GM18867 (cell line): ENCODE measurements at regions not wholly inside any gene's neighbourhood (a gene's known extent, or its start where the extent isn't known, plus 50 kb on each side); places are given as distances from the start of the nearest gene placed in this dataset.

ENCODE experiments used
- ATAC-seq: cut with Tn5 transposase; IDR thresholded peaks from one replicate; pipeline ENCODE4 v1.9.1; 2021; ENCODE audit warnings: mild to moderate bottlenecking, moderate library complexity; ENCODE audit not compliant: unreplicated experiment

DNA sequence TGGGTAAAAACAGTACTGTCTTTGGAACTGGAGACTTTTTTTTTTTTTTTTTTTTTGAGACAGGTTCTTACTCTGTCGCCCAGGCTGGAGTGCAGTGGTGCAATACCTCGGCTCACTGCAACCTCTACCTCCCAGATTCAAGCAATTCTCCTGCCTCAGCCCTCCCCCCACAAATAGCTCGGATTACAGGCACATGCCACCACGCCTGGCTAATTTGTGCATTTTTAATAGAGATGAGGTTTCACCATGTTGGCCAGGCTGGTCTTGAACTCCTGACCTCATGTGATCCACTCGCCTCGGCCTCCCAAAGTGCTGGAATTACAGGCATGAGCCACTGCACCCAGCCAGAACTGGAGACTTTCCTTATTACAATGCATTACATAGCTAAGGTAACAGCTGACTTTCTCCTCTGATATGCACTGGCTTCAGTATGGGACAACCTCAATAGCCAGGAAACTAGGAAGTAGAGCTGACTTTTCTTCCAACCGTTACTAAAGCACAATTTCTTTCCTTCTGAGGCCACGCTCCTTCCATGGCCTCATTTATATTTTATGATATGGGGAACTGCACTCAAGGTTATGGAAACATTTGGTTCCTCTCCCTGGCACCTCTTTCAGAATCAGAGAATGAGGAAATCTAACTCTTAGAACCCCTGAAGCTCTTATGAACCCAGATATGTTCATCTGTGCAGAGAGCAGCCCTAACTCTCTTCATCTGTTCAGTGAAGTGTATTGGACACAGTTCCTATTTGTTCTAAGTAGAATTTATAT is 53.5 kb upstream of the FAM9B start:
- ATAC-seq: no peak

DNA sequence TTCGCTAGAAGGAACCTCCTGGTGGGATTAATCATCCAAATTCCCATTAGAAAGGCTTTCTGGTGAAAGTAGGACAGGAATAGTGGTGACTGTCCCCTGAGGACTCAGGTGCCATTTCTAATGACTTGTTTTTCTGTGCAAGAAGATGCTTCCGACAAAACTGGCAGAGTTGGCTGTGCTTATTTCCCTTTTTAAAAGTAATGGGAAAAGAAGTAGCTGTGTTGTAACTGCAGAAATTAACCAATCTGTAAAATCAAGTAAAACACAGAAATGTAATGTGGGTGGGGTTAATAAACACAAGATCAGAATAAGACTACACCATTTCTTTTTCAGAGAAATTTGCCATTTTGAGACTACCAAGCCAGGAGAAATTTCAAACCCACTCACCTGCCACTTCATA is 55.0 kb upstream of the FAM9B start:
- ATAC-seq: no peak

DNA sequence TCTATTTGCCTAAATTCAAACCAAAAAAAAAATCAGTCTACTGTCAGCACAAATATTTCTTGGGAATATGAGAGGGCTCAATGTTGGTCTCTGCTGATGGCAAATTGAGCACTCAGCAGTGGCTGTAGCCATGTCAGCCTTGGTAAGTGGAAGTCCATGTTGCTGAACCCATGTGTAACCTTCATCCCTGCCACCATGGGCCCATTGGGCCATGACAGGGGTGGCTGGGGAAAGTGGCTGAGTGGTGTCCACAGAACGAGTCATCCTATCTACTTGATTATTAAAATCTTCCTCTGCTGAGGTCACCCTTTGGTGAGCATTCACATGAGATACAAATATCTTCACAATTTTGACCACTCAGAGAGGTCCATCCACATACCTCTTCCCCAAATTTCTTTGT is 56.8 kb upstream of the FAM9B start:
- ATAC-seq: no peak

DNA sequence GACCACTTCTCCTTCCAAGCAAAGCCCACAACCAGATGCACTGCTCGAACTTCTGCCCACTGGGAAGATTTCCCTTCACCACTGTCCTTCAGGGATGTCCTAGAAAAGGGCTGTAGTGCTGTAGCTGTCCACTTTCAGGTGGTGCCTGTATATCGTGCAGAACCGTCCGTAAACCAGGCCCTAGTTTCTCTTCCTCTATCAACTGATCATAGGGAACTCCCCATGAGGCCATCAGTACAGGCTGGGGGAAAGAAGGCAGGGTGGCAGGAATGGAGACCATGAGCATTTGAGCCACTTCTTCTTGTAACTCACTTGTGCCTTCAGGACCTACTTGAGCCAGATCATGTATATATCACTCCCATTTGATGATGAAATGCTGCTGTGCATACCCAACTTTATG is 57.3 kb upstream of the FAM9B start:
- no peak for ATAC-seq

DNA sequence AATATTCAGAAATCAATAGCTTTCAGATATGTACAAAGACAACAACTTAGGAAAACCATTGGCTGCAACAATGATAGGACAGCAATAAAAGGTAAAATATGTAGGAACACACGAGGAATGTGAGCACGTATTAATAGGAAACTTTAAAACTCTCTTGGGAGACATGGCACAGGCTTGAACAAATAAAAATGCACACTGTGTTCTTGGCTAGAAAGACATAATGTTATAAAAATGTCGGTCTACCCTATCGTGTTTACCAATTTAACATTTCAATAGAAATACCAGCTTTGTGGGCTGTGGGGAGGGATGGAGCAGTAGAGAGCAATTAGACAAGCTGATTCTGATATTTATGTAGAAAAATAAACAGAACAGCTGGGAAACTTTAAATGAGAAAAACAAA is 69.0 kb upstream of the FAM9B start:
- ATAC-seq: no peak

DNA sequence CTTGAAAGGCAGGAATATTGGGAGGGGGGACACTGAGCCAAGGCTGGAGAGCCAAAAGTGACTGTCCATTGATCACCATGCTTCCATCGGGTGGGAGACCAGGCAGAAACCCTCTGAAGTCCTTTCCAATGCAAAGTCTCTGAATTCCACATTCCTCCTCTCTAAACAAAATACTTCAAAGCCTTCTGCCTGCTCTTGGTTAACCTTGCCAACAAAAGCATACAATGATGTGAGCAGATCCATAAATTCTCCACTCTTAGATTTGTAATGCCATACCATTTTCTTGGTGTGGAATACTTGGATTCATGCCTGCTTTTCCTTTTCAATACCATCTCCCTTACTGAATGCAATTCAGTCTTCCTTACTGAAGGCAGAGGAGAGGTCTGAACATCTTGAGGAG is 74.1 kb upstream of the FAM9B start:
- no peak for ATAC-seq

DNA sequence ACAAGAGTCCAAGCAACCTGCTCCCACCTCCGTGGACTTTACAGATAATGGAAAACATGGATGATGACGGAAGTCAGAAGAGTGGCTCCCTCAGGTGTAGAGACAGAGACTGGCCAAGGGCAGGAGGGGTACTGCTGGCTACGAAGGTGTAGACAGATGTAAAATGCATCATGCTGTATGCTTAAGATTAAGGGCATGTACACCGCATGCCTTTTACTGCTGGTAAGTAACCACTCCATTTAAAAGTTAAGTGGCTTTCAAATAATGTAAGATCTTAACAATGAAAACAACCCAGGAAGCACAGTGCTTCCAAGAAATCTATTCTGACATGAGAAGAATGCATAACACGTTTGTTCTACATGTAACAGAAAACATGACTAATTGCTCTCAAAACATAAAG is 76.9 kb upstream of the FAM9B start:
- no peak for ATAC-seq

DNA sequence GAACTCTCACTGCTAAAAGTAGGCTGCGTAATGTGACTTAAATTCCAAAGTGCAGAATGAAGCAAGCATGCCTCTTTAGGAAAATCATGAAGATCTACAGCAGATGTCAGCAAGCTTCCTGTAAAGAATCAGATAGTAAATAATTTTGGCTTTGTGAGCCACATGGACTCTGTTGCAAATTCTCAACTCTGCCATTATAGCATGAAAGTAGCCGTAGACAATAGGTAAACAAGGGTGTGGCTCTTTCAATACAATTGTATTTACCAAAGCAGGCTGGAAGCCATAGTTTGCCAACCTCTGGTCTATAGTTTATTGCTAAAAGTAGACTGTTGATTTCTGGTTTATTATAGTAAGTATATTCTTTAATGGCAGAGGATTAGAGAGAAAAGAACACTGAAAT is 80.3 kb upstream of the FAM9B start:
- no peak for ATAC-seq

DNA sequence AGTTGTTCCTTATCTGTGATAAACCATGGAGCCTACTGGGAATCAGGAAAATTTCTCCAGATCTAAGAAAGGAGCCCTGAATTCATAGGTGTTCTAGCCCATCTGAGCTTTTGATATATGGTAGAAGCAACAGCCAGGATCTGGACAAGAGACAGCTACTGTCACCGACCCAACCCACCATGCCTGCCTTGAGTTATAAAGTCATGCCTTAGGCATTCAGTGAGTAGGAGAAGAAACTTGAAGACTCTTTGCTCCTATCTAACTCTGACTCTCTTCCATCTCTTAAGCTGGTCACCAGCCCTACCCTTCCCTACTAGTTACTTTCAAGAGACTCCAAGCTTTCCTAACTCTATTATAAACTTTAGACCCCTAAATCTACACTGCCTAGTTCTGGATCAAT is 83.9 kb upstream of the FAM9B start:
- no peak for ATAC-seq

DNA sequence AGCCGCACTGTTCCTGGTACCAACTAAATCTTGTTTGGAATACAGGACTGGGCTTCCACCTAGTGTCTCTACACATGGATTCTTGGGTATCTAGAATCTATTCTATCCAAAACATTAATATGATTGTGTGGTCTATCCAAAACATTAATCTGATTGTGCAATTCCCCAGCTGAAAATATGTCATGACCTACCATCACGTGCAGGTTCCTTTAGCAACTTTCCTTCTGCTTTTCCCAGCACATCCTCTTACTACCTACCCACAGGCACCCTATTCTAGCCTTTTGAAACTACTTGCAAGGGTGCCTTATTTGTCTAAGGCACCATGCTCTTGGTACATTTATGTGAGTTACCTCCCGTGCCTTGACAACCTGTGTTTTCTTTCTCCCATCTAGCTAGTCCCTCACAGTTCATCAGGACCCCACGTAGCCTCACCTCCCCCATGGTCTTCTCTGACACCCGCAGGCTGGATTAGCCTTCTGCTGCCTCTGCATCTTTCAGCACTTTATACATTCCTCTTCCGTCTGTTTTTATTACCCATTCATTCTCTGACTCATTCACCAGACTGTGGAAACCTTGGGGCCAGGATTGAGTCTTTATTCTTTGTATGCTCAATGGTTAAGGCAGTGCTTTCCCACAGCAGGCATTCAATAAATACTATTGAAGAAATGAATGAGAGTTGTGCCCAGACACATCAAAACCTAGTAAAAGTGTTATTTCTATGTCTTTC is 88.8 kb upstream of the FAM9B start:
- ATAC-seq: no peak

DNA sequence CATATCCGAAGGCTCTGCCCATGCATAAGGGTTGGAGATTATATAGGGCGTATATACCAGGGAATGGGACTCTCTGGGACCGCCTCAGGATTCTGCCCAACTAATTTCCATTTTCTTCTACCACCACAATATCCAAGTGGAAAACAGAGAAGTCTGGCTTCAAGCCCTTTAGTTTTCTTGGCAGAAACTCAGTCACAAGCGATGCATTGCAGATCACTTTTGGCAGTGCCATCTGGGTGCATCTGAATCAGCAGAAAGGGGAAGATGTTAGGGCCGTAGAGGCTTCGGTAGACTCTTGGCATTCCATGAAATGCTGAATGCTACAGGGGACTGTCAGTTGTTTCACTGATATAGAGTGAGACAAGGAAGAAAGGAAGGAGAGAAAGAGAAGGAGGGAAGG is 94.1 kb upstream of the FAM9B start:
- no peak for ATAC-seq

DNA sequence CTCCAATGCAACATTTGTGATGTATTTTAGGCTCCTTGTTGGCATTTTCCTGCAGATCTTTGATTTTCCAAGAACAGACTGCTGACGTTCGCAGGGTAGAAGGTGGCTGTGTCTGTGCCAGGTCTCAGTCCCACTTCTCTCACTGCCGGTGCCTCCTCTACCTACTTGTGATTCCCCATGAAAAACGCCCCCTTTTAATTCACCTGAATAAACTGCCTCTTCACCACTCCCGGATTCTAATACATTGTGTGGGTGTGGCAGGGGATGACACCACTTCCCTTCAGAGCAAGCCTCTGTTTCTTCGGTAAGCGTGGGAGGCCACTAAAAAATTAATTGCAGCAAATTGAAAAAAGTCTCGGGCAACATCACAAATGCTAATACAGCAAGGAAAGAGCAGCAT is 96.1 kb upstream of the FAM9B start:
- no peak for ATAC-seq

DNA sequence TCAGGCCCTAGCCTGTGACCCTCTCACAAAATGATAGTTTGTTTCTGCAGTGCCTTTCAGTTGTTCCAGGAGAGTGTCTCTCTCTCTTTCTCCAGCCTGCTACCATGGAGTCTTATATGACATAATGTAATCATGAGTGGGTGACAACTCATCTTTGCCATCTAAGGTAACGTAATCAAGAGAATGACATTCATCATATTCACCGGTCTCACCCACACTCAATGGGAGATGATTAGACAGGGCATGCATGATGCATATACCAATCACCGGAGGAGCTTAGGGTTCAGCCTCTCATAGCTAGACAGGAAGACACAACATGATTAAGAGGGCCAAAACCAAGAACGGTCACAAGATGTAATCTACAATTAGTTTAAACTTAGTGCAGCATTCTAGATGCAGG is 97.1 kb upstream of the FAM9B start:
- no peak for ATAC-seq

DNA sequence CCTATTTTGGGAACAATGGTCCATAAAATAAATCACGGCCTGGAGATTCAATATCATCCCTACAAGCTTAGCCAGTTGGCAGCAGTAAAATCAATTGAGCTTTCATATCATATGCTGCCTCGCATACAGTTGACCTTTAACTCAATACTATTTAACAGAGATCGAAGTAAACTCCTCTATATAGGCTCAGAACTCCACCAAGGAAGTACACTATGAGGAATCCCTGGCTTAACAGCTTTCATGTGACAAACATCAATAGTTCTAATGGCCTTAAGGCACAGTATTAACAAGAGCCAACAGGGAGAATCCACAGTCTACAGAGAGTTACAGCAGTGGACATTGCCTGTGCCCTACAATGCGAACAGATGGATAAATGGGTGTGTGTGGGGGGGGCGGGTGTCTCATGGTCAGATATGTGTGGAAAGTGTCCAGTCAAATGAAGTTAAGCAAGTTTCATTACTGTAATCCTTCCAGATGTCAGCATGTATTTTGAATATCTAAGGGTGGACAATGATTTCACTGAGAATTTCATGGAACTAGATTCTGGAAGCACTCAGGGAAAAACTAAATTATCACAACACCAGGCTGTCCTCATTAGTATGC is 98.2 kb upstream of the FAM9B start:
- ATAC-seq: no peak

DNA sequence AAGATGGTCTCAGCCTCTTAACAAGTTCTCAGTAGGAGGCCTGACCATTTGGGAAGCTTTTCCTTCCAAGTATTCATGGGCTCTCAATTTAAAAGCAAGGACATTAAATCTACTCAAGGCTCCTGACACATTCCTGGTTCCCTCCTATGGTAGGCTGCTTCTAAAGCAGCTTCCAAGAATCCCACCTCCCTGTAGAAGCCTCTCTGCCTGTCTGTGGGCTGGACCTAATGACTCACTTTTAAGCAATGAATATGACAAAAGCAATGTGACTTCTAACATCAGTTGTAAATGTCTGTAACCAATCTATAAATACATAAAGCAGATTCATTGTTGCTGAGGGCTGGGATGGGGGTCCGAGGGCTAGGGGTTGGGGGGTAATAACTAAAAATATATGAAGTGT is 99.5 kb upstream of the FAM9B start:
- ATAC-seq: no peak

DNA sequence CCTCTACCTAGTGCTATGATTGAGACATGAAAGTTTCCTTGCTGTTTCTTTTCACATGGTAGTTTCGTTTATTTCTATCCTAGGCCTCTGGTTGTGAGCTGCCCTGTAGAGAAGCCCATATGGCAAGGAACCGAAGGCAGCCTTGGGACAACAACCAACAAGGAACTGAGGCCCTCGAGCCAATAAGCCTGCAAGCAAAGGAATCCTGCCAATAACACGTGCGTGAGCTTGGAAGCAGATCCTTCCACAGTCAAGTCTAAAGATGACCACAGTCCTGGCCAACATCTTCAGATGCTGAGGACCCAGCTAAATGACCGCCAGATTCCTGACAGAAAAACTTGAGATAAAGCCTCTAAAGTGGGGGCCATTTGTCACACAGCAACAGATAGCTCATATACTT is 100.4 kb upstream of the FAM9B start:
- ATAC-seq: no peak

DNA sequence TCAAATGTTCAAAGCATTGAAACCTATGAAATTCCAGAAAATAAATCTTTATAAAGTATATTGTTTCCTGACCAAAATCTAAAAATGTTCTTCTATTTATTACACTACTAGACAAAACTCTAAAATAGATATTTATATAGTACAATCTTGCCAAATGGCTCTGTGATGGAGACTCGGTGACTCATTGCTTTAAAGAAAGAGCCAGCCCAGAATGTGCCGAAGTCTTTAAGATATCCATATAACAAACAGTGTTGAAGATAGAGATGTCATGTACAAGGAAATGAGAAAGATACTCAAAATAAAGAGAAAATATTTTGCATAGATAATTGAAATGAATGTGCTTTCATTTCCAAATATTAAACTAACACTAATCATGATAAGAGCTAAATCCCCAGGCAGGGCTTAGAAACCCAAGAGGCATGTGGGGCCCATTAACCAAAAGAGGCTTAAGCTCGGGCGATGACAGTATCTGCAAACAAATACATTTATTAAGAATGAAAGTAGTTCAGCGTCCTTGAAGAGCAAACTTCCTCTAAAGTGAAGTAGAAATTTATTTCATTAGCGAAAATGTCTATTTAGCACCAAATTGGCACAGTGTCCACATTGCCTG is 102.1 kb upstream of the FAM9B start:
- no peak for ATAC-seq

DNA sequence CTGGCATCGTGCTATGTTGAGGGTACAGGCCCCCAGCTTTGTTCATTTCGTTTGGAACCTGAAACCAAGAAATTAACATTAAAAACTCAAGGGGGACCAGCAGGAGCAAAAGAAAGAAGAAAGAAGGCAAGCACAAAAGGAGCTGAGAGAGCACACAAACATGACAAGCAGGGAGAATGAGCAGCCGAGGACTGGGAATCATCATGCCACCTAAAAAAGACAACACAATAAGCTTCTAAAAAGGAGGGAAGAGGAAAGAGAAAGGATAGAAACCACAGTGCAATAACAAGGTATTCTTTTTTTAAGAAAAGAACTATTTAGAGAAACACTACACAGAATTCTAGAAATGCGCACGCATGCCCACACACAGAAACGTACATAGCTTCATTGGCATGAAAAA is 103.2 kb upstream of the FAM9B start:
- ATAC-seq: no peak

DNA sequence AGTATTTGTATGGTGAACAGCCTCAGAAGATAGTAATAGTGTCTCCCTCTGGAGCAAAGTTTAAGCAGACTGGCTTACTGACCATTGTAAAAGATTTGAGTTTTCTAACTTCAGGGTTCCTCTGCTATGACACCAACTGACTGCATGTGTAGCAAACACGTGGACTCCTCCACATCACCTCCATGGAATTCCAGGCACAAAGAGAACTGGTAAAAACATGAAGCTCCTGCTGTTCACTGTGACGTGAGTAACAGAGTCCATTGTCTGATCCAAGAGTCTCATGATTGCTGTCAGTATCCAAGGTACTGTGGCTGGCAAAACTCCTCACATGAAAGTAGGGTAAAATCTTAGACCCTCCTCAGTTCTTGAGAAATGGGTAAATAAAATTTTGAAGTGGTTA is 107.6 kb upstream of the FAM9B start:
- ATAC-seq: no peak

DNA sequence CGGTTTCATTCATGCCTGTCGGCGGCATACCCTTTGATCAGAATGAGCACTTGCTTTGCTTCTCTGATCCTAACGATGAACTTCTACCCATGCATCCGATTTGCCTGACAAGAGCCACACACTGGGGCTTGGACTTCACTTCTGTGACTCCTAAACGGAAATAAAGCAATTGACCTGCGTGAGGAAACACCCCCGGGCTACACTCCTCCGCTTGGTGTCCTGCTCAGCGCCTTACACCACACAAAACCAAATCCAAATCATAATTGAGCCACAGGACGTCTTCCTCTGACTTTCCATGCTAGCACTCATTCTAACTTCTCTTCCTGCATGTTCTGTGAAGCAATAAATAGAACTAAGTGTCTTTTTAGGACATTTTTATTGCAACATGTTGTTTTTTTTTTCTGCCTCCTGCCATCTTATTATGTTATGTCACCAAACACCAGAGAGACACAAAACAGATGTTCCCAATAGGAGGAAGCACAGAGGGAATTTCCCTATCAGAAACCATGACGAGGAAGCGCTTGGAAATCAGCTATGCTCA is 110.8 kb upstream of the FAM9B start:
- ATAC-seq: no peak

DNA sequence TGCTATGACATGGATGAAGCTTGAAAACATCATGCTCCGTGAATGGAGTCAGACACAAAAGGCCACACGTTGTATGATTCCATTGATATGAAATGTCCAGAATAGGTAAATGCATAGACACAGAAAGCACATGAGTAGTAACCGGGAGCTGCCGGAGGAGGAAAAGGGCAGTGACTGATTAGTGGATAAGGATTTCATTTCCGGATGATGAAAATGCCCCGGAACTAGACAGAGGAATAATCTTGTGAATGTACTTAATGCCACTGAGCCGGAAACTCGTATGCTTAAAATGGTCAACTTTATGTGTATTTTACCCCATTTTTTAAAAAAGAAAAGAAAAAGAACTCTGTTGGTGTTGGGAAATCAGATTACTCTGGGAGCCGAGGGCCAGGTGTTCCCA is 112.7 kb upstream of the FAM9B start:
- ATAC-seq: no peak

DNA sequence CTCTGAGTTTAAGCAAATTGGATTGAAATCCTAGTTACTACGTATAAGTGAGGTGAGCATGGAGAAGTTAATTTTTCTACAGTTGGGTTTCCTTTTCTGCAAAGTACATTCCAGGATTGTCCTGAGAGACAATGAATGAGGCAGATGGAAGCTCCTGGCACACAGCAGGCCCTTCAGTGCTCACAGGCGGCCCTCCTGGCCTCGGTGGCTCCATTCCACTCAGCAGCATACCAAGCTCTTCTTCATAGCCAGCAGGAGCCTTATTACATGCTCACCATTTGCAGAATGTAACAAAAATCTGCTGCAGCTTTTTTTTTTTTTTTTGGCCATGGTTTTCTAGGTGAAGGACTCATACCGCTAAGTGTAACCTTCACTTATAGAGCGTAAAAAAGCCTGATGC is 113.2 kb upstream of the FAM9B start:
- no peak for ATAC-seq
